HepG2 (cell line): ENCODE measurements at regions not wholly inside any gene's neighbourhood (a gene's known extent, or its start where the extent isn't known, plus 50 kb on each side); places are given as distances from the start of the nearest gene placed in this dataset.

Experiments used
- ATAC-seq: fragments of 200-7000 bp; cut with Tn5 transposase; 3 replicates; pipeline ENCODE4 v1.9.1; 2020; ENCODE audit warnings: mild to moderate bottlenecking, moderate library complexity
- BruUV-seq: library from RNA; stranded (reverse); fragments of 400-500 nt; replicated peaks from 2 replicates; lab custom pipeline; 2021; lab: Mats Ljungman, UMichigan
- CTCF ChIA-PET: fragments of 300-600 bp; formaldehyde crosslinking; extraction: SDS; loops from one replicate; lab custom pipeline; 2021; ENCODE audit warnings: low total read pairs, inconsistent platforms, low intra/inter-chr PET ratio; lab: Yijun Ruan, JAX
- POLR2A ChIA-PET: fragments of 350-600 bp; sonication (Branson Sonifier 250); formaldehyde crosslinking; loops from one replicate; lab custom pipeline; 2020; ENCODE audit warnings: antibody characterized with exemption, inconsistent platforms; lab: Yijun Ruan, JAX
- DNase-seq: peaks from one replicate; pipeline ENCODE4 v3.0.0-alpha.2; 2015; ENCODE audit warnings: low spot score
- FAIRE-seq: peaks from 3 replicates; lab custom pipeline; 2011; peaks lifted over from hg19 to GRCh38; lab: Jason Lieb, UNC
- H2AFZ ChIP-seq: one replicate; pipeline ENCODE4 v1.6.1; 2011; ENCODE audit warnings: low read length, inconsistent platforms
- H3K27ac ChIP-seq: fragments of 300-600 bp; 3 replicates; pipeline ENCODE4 v1.8.0; 2011; ENCODE audit warnings: mixed run types, mild to moderate bottlenecking, mixed read lengths, low read length, inconsistent platforms; ENCODE audit not compliant: insufficient read depth; ENCODE audit errors: extremely low read length
- H3K27me3 ChIP-seq, 2 experiments: fragments of 200-600 bp in 1 of 2; 2 replicates in 1 of 2; 3 replicates in 1 of 2; pipeline versions ENCODE4 v1.6.0 to v1.8.0; 2011; ENCODE audit warnings: low read length in 2 of 2, mild to moderate bottlenecking in 2 of 2, moderate library complexity in 2 of 2, inconsistent platforms in 1 of 2; ENCODE audit not compliant: insufficient read depth in 2 of 2, control insufficient read depth in 1 of 2
- H3K36me3 ChIP-seq, 2 experiments: fragments of 200-600 bp in 1 of 2; replicated peaks in 1 of 2; 2 replicates in 1 of 2; 3 replicates in 1 of 2; pipeline versions ENCODE4 v1.5.1 to v1.8.0; 2011; ENCODE audit warnings: low read length in 2 of 2, inconsistent platforms in 1 of 2; ENCODE audit not compliant: insufficient read depth in 2 of 2, control insufficient read depth in 1 of 2
- H3K4me1 ChIP-seq: 2 replicates; pipeline ENCODE4 v1.5.1; 2012; ENCODE audit warnings: low read length, inconsistent platforms; ENCODE audit not compliant: insufficient read depth
- H3K4me2 ChIP-seq: 2 replicates; pipeline ENCODE4 v1.6.0; 2011; ENCODE audit warnings: low read depth, low read length, inconsistent platforms
- H3K4me3 ChIP-seq, 3 experiments: fragments of 200-600 bp in 1 of 3; sonication (generic), shearing (Covaris generic) in 1 of 3; replicated peaks in 1 of 3; 2 replicates each; pipeline ENCODE4 v1.5.1; 2011 to 2016; ENCODE audit warnings: low read length in 3 of 3, inconsistent platforms in 2 of 3, low read depth in 2 of 3, mild to moderate bottlenecking in 2 of 3, control low read depth in 1 of 3, mixed read lengths in 1 of 3; ENCODE audit not compliant: insufficient read depth in 1 of 3
- H3K79me2 ChIP-seq: one replicate; pipeline ENCODE4 v1.6.1; 2011; ENCODE audit warnings: low read length, inconsistent platforms; ENCODE audit not compliant: insufficient read depth
- H3K9ac ChIP-seq: 2 replicates; pipeline ENCODE4 v1.6.0; 2011; ENCODE audit warnings: mild to moderate bottlenecking, low read depth, low read length, inconsistent platforms; ENCODE audit not compliant: insufficient read depth
- H3K9me3 ChIP-seq: 2 replicates; pipeline ENCODE4 v1.5.1; 2012; ENCODE audit warnings: mild to moderate bottlenecking, low read length
- H4K20me1 ChIP-seq: 2 replicates; pipeline ENCODE4 v1.6.0; 2011; ENCODE audit warnings: inconsistent platforms, mild to moderate bottlenecking, low read length, moderate library complexity; ENCODE audit not compliant: insufficient read depth
- ELK4 ChIP-seq: sonication (generic); formaldehyde crosslinking; IDR thresholded peaks from 2 replicates; pipeline ENCODE4 v1.9.0; 2021; ENCODE audit warnings: missing genetic modification reagents, borderline replicate concordance
- NR2F6 ChIP-seq, 2 experiments: IDR thresholded peaks; 2 replicates each; pipeline ENCODE4 v1.6.1; 2016; ENCODE audit warnings: antibody characterized with exemption in 1 of 2, mild to moderate bottlenecking in 1 of 2
- PATZ1 ChIP-seq: sonication (generic); formaldehyde crosslinking; IDR thresholded peaks from 2 replicates; pipeline ENCODE4 v1.4.0; 2020; ENCODE audit warnings: missing genetic modification reagents
- SMARCC2 ChIP-seq: fragments of 450-650 bp; IDR thresholded peaks from 2 replicates; pipeline ENCODE4 v1.6.1; 2017; ENCODE audit warnings: antibody characterized with exemption, mild to moderate bottlenecking
- SRSF1 ChIP-seq: fragments of 200-400 bp; formaldehyde crosslinking; optimal IDR thresholded peaks from 2 replicates; pipeline ENCODE3; 2017; ENCODE audit warnings: mild to moderate bottlenecking, low read depth, low read length, moderate library complexity
- WIZ ChIP-seq: sonication (generic); formaldehyde crosslinking; IDR thresholded peaks from 2 replicates; pipeline ENCODE4 v1.5.1; 2020; ENCODE audit warnings: mild to moderate bottlenecking, missing genetic modification reagents
- ZBTB46 ChIP-seq: sonication (generic); formaldehyde crosslinking; IDR thresholded peaks from 2 replicates; pipeline ENCODE4 v1.4.0; 2020; ENCODE audit warnings: mild to moderate bottlenecking, missing genetic modification reagents, borderline replicate concordance
- ZFP37 ChIP-seq: sonication (generic); formaldehyde crosslinking; IDR thresholded peaks from 2 replicates; pipeline ENCODE4 v1.4.0; 2020; ENCODE audit warnings: missing genetic modification reagents, borderline replicate concordance
- ZKSCAN8 ChIP-seq: IDR thresholded peaks from 2 replicates; pipeline ENCODE4 v1.6.1; 2016; ENCODE audit warnings: borderline replicate concordance, missing genetic modification reagents, missing compliant biosample characterization
- ZNF160 ChIP-seq: sonication (generic); formaldehyde crosslinking; IDR thresholded peaks from 2 replicates; pipeline ENCODE4 v1.8.0; 2022; ENCODE audit warnings: mild to moderate bottlenecking, inconsistent platforms, missing genetic modification reagents
- ZNF563 ChIP-seq: sonication (generic); formaldehyde crosslinking; IDR thresholded peaks from 2 replicates; pipeline ENCODE4 v1.8.0; 2022; ENCODE audit warnings: mild to moderate bottlenecking, moderate library complexity, missing genetic modification reagents
- ZNF724P ChIP-seq: sonication (generic); formaldehyde crosslinking; IDR thresholded peaks from 2 replicates; pipeline ENCODE4 v1.8.0; 2022; ENCODE audit warnings: missing genetic modification reagents, borderline replicate concordance
- ZNF792 ChIP-seq: IDR thresholded peaks from 2 replicates; pipeline ENCODE4 v1.6.1; 2016
- WGBS: methylation state at CpG from one replicate; pipeline ENCODE4 v1.1.6; 2017; ENCODE audit warnings: low lambda C conversion rate; 5-methylcytosine and 5-hydroxymethylcytosine counted together
- in situ Hi-C: cut with HindIII; loops from 2 replicates; pipeline ENCODE4 v1.10.0; 2017; ENCODE audit warnings: low pct_unique_long_range_greater_than_20kb; ENCODE audit not compliant: extremely low pct_ligation_motif_present
- intact Hi-C: fragments of 100-400 bp; cut with micrococcal nuclease; formaldehyde crosslinking; loops from one replicate; pipeline ENCODE4 v1.10.0; 2022; ENCODE audit not compliant: unreplicated experiment

- WGBS: 64% methylated on average over 12 of the region's 12 CpGs
- Histone ChIP-seq H3K27ac (no peak overlapping the region), H3K4me3 (no peak overlapping the region), H3K36me3 (no peaks in the 10 kb centered on the region), H4K20me1 (no peaks in the 10 kb centered on the region), H3K27me3 (no peaks in the 10 kb centered on the region), H3K4me2 (no peak overlapping the region), H3K9me3 (no peaks in the 10 kb centered on the region), H3K79me2 (no peaks in the 10 kb centered on the region), H3K9ac (no peak overlapping the region), H2AFZ (no peak overlapping the region), H3K4me1 (no peaks in the 10 kb centered on the region)
- in situ Hi-C loops: no loop called here
- FAIRE-seq (no peak), ATAC-seq (no peak), DNase-seq (no peak)
- ChIA-PET CTCF (no interaction called here), POLR2A (no interaction called here)
- TF ChIP-seq ZKSCAN8 (CRISPR knock-in tag): no peak
- no peak for TF ChIP-seq ZFP37 (CRISPR knock-in tag)
- no peak for TF ChIP-seq ZNF563 (CRISPR knock-in tag)
- no peak for TF ChIP-seq ZNF160 (CRISPR knock-in tag)
- no peak for TF ChIP-seq ZNF724P
- TF ChIP-seq NR2F6 (IDR thresholded peaks at IDR 0.05): no peak
- no peak for TF ChIP-seq NR2F6 (CRISPR knock-in tag; IDR thresholded peaks at IDR 0.05)
- TF ChIP-seq SRSF1: no peak
- no peak for TF ChIP-seq SMARCC2
- TF ChIP-seq WIZ: no peak
- no peak for TF ChIP-seq ELK4 (CRISPR knock-in tag)
- no peak for TF ChIP-seq PATZ1 (CRISPR knock-in tag)
- TF ChIP-seq ZNF792 (CRISPR knock-in tag): no peak
- no peak for TF ChIP-seq ZBTB46 (CRISPR knock-in tag)
- intact Hi-C loops: no loop called here
- no TSS peak for BruUV-seq
Observed at GRCh38 chrX:1011691-1012283, 200.7 kb downstream of the CRLF2 start.
